ENCODE measurements at regions not wholly inside any gene's neighbourhood (a gene's known extent, or its start where the extent isn't known, plus 50 kb on each side); places are given as distances from the start of the nearest gene placed in this dataset.

GRCh38 chr12:84786622-84787021 is 126.0 kb downstream of the SLC6A15 start:
- TF ChIP-seq EZH2 (IDR thresholded peaks at IDR 0.05; ENCODE audit: borderline replicate concordance, low read depth, low read length, severe bottlenecking) (no peak), CTCF (IDR thresholded peaks at IDR 0.05; ENCODE audit: borderline replicate concordance, extremely low read depth, low read length, poor library complexity, severe bottlenecking) (no peak)

Measured in DND-41 (cell line).